Caco-2 (cell line): ENCODE measurements at regions not wholly inside any gene's neighbourhood (a gene's known extent, or its start where the extent isn't known, plus 50 kb on each side); places are given as distances from the start of the nearest gene placed in this dataset.

Experiments used
- BruUV-seq: library from RNA; stranded (reverse); fragments of 400-500 nt; replicated peaks from 2 replicates; lab custom pipeline; 2021; lab: Mats Ljungman, UMichigan
- CTCF ChIA-PET: fragments of 300-600 bp; sonication (Branson Sonifier 250); formaldehyde crosslinking; loops from one replicate; lab custom pipeline; 2022; ENCODE audit warnings: antibody characterized with exemption; lab: Charles Lee
- POLR2A ChIA-PET: fragments of 300-600 bp; sonication (Branson Sonifier 250); formaldehyde crosslinking; loops from one replicate; lab custom pipeline; 2022; ENCODE audit warnings: antibody characterized with exemption; lab: Charles Lee
- DNase-seq, 2 experiments: peaks; one replicate each; pipeline versions ENCODE4 v3.0.0 to v3.0.0-alpha.2; 2020 to 2022
- H3K27me3 ChIP-seq: replicated peaks from 2 replicates; pipeline ENCODE4 v1.6.0; 2011; ENCODE audit warnings: low read length; ENCODE audit not compliant: control insufficient read depth, insufficient read depth
- H3K36me3 ChIP-seq: 2 replicates; pipeline ENCODE4 v1.5.1; 2011; ENCODE audit warnings: low read length; ENCODE audit not compliant: control insufficient read depth, insufficient read depth
- H3K4me1 ChIP-seq: fragments of 250-450 bp; sonication (Bioruptor Pico); 2 replicates; pipeline ENCODE4 v1.5.1; 2020; ENCODE audit warnings: mild to moderate bottlenecking
- H3K4me3 ChIP-seq: 2 replicates; pipeline ENCODE4 v1.5.1; 2011; ENCODE audit warnings: low read depth, mild to moderate bottlenecking, control low read depth, low read length
- H3K9me3 ChIP-seq: fragments of 250-450 bp; sonication (Bioruptor Pico); 2 replicates; pipeline ENCODE4 v1.5.1; 2020; ENCODE audit warnings: mild to moderate bottlenecking, moderate library complexity
- H3K27ac Mint-ChIP-seq: one replicate; pipeline ENCODE4 v1.8.0; 2022; ENCODE audit warnings: mixed read lengths; ENCODE audit not compliant: unreplicated experiment
- H3K27me3 Mint-ChIP-seq: one replicate; pipeline ENCODE4 v1.8.0; 2022; ENCODE audit warnings: mixed read lengths; ENCODE audit not compliant: insufficient read depth, unreplicated experiment
- H3K36me3 Mint-ChIP-seq: one replicate; pipeline ENCODE4 v1.8.0; 2022; ENCODE audit warnings: mild to moderate bottlenecking, mixed read lengths; ENCODE audit not compliant: insufficient read depth, unreplicated experiment
- H3K4me1 Mint-ChIP-seq: one replicate; pipeline ENCODE4 v1.8.0; 2022; ENCODE audit warnings: low read depth, mixed read lengths; ENCODE audit not compliant: unreplicated experiment
- H3K4me3 Mint-ChIP-seq: one replicate; pipeline ENCODE4 v1.8.0; 2022; ENCODE audit warnings: mild to moderate bottlenecking, moderate library complexity, mixed read lengths; ENCODE audit not compliant: unreplicated experiment
- H3K9me3 Mint-ChIP-seq: one replicate; pipeline ENCODE4 v1.8.0; 2022; ENCODE audit warnings: mixed read lengths; ENCODE audit not compliant: unreplicated experiment
- intact Hi-C: fragments of 100-400 bp; cut with micrococcal nuclease; formaldehyde crosslinking; loops from one replicate; pipeline ENCODE4 v1.10.0; 2022; ENCODE audit not compliant: unreplicated experiment
- TF ChIP-seq, protein P1 (sequence below), 2 experiments: fragments of 200-600 bp in 1 of 2; IDR thresholded peaks; 1 replicate in 1 of 2; 2 replicates in 1 of 2; pipeline versions ENCODE4 v1.5.1 to v1.8.0; 2011 to 2022; ENCODE audit warnings: antibody characterized with exemption in 1 of 2, control low read depth in 1 of 2, inconsistent platforms in 1 of 2, low read depth in 1 of 2, low read length in 1 of 2, mild to moderate bottlenecking in 1 of 2, moderate library complexity in 1 of 2; ENCODE audit not compliant: insufficient read depth in 1 of 2, severe bottlenecking in 1 of 2, unreplicated experiment in 1 of 2

GRCh38 chr12:77116277-77116676 is 50.9 kb upstream of the E2F7 start:
- Histone ChIP-seq H3K27me3 (no peaks in the 10 kb centered on the region), H3K36me3 (no peaks in the 10 kb centered on the region), H3K4me3 (no peak overlapping the region), H3K4me1 (no peaks in the 10 kb centered on the region), H3K9me3 (peaks cover under 1% of the 10 kb centered on the region; the same call in 1 of the 2 replicates)
- no TSS peak for BruUV-seq
- DNase-seq: no peak
- ChIA-PET CTCF (no interaction called here), POLR2A (no interaction called here)
- peaks cover 2% of the 10 kb centered on the region for H3K27me3 Mint-ChIP-seq
- no peaks in the 10 kb centered on the region for H3K36me3 Mint-ChIP-seq
- no peaks in the 10 kb centered on the region for H3K4me1 Mint-ChIP-seq
- TF ChIP-seq, protein P1, sequence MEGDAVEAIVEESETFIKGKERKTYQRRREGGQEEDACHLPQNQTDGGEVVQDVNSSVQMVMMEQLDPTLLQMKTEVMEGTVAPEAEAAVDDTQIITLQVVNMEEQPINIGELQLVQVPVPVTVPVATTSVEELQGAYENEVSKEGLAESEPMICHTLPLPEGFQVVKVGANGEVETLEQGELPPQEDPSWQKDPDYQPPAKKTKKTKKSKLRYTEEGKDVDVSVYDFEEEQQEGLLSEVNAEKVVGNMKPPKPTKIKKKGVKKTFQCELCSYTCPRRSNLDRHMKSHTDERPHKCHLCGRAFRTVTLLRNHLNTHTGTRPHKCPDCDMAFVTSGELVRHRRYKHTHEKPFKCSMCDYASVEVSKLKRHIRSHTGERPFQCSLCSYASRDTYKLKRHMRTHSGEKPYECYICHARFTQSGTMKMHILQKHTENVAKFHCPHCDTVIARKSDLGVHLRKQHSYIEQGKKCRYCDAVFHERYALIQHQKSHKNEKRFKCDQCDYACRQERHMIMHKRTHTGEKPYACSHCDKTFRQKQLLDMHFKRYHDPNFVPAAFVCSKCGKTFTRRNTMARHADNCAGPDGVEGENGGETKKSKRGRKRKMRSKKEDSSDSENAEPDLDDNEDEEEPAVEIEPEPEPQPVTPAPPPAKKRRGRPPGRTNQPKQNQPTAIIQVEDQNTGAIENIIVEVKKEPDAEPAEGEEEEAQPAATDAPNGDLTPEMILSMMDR (IDR thresholded peaks at IDR 0.05; ENCODE audit: insufficient read depth in 1 of 2, low read depth in 1 of 2, low read length in 1 of 2, severe bottlenecking in 1 of 2, unreplicated experiment in 1 of 2): no peak
- H3K9me3 Mint-ChIP-seq: peaks cover 5% of the 10 kb centered on the region
- H3K27ac Mint-ChIP-seq: no peak overlapping the region
- intact Hi-C loops: no loop called here
- H3K4me3 Mint-ChIP-seq: no peak overlapping the region

- Mint-ChIP-seq H3K36me3 (no peaks in the 10 kb centered on the region), H3K27me3 (peaks cover 2% of the 10 kb centered on the region), H3K27ac (no peak overlapping the region), H3K9me3 (peaks cover 13% of the 10 kb centered on the region), H3K4me3 (no peak overlapping the region), H3K4me1 (no peaks in the 10 kb centered on the region)
- Histone ChIP-seq H3K27me3 (no peaks in the 10 kb centered on the region), H3K9me3 (peaks cover 7% of the 10 kb centered on the region; the same call in 1 of the 2 replicates), H3K4me1 (no peaks in the 10 kb centered on the region), H3K36me3 (no peaks in the 10 kb centered on the region), H3K4me3 (no peak overlapping the region)
- CTCF ChIA-PET: no interaction called here
- POLR2A ChIA-PET: no interaction called here
- intact Hi-C loops: no loop called here
- TF ChIP-seq, protein P1 (IDR thresholded peaks at IDR 0.05; ENCODE audit: insufficient read depth in 1 of 2, low read depth in 1 of 2, low read length in 1 of 2, severe bottlenecking in 1 of 2, unreplicated experiment in 1 of 2): no peak
- no TSS peak for BruUV-seq
- no peak for DNase-seq
These were observed 50.1 kb upstream of the E2F7 start for GRCh38 chr12:77115471-77115870.
